Left cardiac atrium (tissue), 4 donors: ENCODE measurements at regions not wholly inside any gene's neighbourhood (a gene's known extent, or its start where the extent isn't known, plus 50 kb on each side); places are given as distances from the start of the nearest gene placed in this dataset.

Experiments used
- ATAC-seq, 2 donors: fragments of 200-7000 bp; cut with Tn5 transposase; one replicate each; pipeline ENCODE4 v1.9.1; 2020; ENCODE audit warnings: mild to moderate bottlenecking in 2 of 2, moderate library complexity in 2 of 2
- DNase-seq: peaks from one replicate; pipeline ENCODE4 v3.0.0-alpha.2; 2020
- intact Hi-C, 2 donors: fragments of 100-400 bp; cut with DNase I; formaldehyde crosslinking; loops; one replicate each; pipeline versions ENCODE4 v1.14.1 to v1.15.1; 2022 to 2023
- donor health status: DM: no; HTN: yes; CAD: no.
- donor health status: DM: no; HTN: yes; CAD: no; lungs with severe emphysema.
- donor health status: DM: yes; HTN: yes; CAD: no.
- donor health status: Dilated cardiomyopathy.

DNA sequence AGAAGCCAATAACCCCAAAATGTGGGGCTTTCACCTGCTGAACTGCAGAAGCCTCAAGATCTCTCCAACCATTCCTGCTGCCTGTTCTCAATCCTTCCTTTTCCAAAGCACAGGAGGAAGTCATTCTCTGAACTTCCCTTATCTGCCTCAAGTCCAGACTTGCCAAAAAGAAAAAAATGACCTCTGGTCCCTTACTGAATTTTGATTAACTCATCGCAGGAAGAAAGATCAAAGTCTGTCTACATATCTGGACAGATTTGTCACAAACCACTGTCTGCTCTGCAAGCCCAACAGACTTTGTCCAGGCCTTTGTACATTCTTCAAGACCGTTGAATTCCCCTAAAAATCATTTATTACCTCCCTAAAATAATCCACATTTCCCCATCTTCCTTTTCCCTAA lies 126.5 kb upstream of the NBEA start:
- no peak for DNase-seq
- no peak for ATAC-seq
- intact Hi-C loops: no loop called here

DNA sequence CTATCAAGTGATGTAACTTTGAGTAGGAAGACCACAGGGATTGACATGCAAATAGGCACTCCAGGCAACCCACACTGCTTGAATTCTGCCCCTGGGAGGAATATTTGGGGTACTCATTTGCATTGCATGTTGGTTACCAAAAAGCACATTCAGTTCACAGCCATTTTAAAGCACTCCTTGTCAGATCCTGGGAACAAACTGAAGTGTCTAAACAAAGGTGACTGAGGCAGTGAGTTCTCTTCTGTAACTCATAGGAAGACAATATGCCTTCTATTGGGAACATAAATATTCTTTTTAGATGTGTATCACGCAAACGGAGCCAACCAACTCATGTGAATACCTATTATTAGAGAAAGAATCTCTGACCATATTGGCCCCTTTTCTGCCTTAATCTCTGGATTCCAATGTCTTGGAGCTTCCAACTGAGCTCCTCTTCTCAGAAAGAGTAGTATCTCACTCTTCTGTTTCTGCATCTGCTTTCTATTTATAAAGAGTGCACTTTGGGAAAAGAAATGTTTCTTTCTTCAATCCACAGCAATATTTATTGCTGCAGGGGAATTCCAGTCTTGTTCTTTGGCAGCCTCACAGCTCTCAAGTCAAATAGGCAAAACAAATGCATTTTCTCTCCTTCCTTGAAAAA lies 125.7 kb upstream of the NBEA start:
- no peak for DNase-seq
- no peak for ATAC-seq
- intact Hi-C loops: no loop called here

DNA sequence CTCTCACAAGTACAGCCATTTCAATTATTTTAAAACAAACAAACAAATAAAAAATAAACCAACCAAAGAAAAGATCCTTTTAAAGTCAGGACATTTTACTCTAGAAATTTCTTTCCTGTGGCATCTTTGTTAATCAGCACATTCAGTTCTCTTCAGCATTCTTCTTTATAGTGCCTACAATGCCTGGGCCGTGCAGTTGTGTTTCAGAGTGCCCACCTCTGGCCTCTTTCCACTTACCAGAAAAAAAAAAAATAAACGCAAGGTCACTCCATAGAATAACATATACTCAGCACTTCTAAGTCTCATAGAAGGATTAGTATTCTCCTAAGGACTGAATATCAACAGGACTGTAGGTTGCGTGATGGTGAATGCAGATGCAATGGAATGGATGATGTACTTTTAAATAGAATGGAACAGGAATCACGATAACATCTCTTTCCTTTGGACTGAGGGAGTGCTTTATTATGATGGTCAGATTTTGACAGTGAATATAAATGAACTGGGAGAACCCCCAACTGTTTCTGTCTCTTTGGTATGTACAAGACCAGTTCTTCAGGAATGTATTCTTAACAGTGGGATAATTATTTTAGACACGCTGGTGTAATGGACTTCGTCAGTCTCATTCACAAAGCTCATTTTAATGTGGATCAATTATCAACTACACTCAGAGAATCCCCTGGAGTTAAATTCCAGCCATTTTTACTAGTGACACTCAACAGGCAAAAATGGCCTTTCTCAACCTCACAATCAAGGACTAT lies 125.0 kb upstream of the NBEA start:
- no peak for ATAC-seq
- intact Hi-C loops: no loop called here
- no peak for DNase-seq

DNA sequence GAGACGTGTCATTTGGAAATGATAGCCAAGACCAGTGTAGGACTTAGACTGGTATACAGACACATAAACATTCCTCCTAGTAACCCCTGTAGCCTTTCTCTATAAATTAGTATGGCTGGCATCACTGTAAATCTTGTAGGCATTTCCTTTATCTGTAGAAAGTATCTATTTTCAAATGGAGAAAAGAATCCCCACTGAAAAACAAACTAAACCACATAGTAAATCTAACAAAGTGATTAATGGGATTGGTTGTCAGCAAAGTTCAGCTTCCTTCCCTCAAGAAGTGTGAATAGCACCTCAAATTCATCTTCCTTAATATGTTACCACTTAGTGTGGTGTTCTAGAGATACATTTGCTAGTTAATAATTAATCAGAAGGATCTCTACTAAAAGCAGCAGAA lies 119.4 kb upstream of the NBEA start:
- DNase-seq: no peak
- no peak for ATAC-seq
- intact Hi-C loops: no loop called here

DNA sequence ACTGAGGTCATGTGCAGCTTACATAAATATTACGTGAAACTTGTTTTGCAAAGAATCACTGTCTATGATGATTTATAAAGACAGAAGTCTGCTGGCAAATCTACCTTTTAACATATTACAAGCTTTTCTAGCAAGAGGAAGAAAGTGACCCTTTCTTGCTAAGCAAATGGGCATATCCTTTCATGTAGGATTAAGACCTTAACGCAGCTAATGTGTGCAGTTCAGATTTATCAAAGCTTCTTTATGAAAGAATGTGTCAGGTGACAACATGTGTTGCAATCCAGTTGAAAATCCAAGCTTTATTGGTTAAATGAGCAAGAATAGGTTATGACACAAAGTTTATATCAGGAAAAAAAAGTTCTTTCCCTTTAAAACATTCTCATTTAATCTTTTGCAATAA lies 115.6 kb upstream of the NBEA start:
- DNase-seq (no peak), ATAC-seq (no peak)
- intact Hi-C loops: no loop called here

DNA sequence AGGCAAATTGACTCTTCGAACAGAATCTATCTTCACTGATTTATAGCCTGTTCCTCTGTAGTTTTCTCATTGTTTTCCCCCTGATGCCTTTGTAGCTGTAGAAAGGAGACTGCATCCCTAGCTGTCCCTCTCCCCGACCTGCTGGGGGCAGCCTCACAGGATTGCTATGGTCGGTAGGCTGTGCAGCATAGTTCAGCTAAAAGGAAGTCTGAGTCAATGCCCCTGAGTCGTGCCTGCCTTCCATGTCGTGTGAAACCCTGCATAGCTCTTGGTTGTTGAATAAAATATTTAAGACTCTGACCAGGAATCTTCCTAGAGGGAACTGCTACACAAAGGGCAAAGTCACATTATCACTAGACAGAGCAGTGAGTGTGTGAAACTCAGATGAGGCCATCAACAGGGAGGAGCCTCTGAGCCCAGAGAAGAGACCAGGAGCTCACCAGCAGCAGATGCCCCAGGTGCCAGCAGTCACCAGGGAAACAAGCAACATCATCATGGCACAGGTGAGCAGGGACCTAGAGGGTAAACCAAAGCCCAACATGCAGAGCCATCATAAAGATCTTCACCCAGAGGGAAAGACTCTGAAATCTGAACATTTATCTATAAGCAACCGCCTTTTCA lies 108.4 kb upstream of the NBEA start:
- no peak for ATAC-seq
- intact Hi-C loops: no loop called here

DNA sequence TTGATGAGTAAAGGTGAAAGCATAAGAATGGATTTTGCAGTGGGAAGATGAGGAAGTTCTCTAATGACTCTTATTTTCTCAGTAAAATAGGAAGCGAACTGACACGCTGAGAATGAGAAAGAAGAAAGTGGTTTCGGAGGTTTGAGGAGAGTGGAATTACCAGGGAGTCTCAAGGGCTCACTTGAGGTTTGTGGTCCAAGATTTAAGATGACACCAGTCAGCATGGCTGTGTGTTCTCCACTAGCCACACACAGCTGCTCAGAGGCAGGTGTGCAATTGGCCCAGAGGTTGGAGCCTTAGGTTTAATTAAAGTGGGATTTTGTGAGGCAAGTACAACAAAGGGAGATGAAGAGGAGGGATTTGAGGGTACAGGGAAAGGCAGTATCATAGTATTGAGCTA lies 99.6 kb upstream of the NBEA start:
- no peak for ATAC-seq
- intact Hi-C loops: no loop called here
- DNase-seq: no peak

More for the DNA sequence above, 108.4 kb upstream of the NBEA start:
- DNase-seq: no peak

DNA sequence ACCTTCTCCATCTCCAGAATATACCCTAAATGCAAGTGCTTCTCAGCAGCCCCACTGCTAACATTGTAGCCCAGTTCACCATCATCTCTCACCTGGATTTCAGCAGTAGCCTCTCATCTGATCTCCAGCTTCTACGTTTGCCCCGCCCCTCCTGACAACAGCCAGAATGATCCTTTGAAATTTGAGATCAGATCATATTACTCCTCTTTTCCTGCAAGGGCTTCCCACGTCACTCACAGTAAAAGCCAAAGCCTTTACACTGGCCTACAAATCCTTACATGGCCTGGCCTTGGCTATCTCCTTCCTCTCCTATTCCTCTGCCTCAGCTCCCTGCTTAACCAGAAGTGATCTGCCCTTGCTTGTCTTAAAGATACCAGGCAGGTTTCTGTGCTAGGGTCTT lies 94.3 kb upstream of the NBEA start:
- intact Hi-C loops: no loop called here
- no peak for DNase-seq
- ATAC-seq: no peak

DNA sequence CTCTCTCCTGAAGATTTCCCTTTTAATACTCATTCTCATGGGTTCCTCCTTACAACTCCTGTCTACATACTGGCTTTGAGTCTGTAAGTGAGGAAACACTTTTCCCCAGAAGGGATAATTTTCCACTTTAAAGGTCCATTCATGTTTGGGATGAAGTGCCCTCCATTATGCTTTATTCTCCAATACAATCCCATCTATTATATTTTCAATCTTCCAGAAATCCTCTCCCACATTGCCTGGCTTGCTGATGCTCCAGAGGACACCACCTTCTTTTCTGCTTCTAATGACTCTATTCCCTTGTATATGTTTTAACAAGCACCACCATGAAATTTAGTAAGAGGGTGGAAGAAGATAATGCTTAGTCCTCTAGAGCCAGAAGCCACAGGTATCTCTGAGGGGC lies 92.7 kb upstream of the NBEA start:
- intact Hi-C loops: no loop called here
- DNase-seq: no peak
- ATAC-seq: no peak

DNA sequence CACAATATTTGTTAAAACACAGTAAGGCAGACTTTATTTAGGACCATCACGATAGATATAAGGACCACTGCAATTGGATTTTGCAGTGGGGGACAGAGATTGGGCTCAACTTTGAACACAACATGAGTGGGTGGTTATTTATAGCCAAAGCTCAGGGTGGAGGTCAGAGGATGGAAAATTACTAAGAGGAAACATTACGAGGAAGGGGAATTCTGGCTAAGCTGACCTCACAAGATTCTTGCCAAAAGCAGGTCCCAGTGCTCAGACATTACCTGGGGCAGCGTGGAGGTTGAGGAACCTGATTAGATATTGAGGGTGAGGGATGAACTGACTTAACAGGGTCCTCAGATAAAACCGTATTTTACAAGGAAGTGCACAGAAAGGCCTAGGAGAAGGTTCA lies 88.9 kb upstream of the NBEA start:
- ATAC-seq: no peak
- intact Hi-C loops: no loop called here
- no peak for DNase-seq

DNA sequence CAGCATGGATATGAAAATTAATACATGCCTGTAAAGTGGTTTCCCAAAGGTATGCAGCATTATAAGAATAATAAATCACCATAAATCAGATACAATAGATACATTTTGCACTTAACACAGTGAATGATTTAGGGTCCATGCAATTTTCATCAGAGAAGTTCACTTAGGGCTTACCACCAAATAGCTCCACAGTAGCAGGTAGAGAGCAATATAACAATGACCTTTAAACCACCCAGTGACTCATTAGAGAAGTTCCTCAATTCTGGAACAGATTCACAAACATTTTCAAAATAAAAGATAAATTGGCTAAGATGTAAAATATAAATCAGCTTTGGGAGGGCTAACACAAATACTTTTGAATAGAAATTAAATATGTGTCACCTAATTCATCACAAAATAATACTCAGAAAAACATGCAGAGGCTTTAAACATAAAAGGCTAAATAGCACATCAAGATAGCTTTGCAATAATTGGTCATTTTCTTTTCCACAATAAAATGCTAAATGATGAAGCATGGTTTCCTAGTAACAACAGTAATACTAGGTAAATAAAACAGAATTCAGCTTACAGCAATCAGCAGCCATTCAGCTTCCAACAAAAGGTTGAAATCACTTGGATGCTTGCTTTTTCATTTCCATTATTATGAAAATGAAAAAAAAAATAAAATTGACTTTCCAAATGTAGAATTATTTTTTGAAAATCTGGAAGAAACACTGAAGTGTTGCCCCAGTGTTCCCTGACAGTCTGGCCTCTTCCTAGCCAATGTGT lies 84.3 kb upstream of the NBEA start:
- ATAC-seq: no peak
- intact Hi-C loops: no loop called here
- no peak for DNase-seq

DNA sequence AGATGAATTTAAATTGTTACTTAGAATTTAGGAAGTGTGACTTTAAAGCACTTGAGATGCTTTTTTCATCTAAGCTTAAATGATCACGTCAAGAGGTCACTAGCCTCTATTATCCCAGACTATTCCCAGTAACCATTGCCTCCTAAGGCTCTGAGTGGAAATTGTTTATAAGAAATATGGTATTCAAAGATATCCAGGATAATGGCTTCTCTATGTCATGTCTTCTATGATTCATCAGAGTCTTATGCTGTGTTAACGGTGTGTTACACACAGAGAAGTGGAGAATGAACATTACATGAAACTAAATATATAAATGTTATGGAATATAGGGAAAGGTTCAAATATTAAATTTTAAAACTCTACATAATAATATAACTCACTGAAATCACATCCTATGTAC lies 79.8 kb upstream of the NBEA start:
- intact Hi-C loops: no loop called here
- no peak for DNase-seq

DNA sequence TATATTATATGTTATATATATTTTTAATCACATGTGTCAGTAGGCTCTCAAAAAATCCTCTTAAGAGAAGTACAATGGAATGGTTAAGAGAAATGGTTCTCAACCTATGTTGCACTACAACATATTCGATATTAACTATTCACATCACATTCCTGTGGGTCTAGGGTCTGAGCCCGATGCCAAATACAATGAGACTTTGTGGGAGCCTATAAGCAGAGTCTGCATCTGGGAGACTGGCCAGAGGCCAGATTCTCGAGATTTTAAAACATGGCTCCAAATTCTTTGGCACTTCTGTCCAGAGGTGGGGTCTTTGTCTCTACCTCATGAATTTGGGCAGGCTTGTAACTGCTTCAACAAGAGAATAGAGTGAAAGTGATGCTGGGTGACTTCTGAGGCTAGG lies 79.4 kb upstream of the NBEA start:
- no peak for DNase-seq
- ATAC-seq: no peak
- intact Hi-C loops: no loop called here

More for the DNA sequence above, 79.8 kb upstream of the NBEA start:
- no peak for ATAC-seq

DNA sequence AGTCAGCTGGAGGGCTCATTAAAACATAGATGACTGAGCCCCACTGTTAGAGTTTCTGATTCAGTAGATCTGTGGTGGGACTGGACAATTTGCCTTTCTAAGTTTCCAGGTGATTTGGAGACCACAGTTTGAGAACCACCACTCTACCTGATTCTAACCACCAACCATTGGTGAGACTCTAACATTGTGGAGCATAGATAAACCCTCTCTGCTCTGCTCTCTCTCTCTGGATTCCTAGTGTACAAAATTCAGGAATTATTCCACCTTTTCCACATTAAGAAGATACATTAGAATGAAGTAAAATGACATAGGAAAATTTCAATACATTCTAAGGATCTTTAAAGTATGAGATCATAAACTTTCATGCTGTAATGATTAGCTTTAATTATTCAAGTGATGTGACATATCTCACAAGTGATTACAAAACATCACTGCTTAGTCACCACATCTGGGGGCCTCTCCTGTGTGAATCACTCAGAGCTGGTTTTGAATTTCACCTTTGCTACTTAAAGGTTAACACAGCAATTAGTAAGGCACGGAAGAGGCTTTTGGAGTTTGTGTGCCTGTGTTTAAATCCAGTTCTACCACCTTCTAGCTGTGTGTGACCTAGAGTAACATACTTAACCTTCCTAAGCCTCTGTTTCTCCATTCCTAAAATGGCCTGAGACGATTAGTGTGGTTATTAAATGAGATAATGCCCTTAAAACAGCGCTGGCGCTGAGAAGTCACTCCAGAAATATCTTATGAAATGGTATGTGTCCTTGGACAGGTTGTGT lies 78.5 kb upstream of the NBEA start:
- DNase-seq (no peak), ATAC-seq (peak in 1 of 2 donors; percentile 85)
- intact Hi-C loops: no loop called here

DNA sequence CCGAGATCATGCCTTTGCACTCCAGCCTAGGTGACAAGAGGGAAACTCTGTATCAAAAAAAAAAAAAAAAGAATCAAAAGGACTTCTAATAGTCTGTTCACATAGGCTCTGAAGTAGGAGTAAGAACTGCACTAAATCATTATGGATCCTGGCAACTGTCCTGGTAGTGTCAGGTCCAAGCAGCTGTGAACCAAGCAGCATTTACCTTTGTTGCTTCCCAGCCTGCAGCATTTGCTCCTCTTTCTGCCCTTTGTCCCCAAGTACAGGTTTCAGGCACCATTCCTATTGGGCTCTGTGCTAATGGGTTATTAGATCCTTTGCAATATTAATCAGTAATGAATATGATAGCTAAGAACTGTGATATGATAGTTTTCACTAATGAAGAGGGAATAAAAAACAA lies 77.4 kb upstream of the NBEA start:
- DNase-seq (no peak), ATAC-seq (no peak)
- intact Hi-C loops: no loop called here

DNA sequence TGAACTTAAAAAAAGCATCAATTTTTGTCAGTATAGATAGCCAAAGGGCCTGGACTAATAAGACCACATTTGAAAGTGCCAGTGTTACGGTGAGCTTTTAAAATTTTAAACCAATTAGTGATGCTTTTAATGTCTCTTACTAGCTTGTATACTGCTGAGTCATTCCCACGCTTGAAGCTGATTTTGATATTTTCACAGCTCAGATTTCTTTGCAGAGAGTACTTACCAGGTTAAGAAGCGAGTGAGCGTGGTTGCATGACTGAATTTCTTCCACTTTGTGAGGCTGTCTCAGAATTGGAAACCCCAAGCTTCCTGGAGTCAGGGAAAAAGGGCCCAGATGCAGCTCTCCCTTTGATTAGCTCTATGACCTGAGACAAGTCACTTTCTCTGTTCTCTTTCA lies 74.5 kb upstream of the NBEA start:
- intact Hi-C loops: no loop called here
- no peak for ATAC-seq
- DNase-seq: no peak

DNA sequence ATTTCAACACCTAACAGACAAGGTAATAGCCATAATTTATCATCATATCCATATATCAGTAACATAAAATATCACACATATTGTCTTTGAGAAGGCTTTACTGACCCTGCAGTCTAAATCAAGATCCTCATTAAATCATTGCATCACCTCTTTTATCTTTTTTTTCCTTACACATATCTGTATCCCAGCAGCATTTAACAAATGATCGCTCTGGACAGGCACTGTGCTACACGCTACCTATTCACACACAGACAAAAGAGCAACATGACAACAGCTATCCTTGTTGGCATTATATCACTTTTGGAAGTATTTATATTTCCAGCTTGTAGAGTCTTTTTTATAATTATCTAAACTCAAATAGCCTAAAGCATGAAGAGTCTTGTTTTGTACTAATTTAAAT lies 73.3 kb upstream of the NBEA start:
- intact Hi-C loops: no loop called here
- DNase-seq (no peak), ATAC-seq (no peak)

DNA sequence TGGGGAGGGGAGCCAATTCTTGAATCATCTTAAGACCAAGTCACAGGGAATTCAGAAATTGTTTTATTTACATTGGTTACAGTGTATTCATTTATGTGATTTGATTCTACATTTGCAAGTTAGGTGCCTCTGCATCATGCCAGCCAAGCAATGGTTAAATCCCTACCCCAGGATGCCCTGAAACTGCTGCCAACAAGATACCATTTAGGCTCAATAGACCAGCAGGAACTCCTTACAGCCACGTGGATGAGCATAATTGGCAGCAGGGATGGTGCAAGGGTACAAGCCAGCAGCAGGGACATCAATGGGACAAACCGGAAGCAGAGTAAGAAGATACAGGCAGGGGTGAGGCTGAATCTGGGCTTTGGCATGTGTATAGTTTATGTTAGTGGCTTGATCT lies 72.4 kb upstream of the NBEA start:
- ATAC-seq (no peak), DNase-seq (no peak)
- intact Hi-C loops: no loop called here

DNA sequence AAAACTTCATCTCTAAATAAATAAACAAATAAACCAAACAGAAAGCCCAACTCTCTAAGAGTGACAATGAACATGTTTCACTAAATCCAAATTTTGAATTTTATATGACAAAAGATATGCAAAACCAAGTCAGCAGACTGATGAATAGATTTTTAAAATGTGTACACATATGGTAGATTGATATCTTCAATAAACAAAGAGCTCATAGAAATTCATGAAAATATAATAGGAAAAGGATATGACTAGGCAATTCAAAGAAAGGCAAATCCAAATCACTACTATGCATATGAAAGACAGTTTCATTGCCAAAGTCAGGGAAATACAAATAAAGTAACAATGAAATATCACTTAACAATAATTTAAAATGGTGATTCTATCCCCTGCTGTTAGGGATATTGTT lies 63.7 kb upstream of the NBEA start:
- intact Hi-C loops: no loop called here
- DNase-seq (no peak), ATAC-seq (no peak)

DNA sequence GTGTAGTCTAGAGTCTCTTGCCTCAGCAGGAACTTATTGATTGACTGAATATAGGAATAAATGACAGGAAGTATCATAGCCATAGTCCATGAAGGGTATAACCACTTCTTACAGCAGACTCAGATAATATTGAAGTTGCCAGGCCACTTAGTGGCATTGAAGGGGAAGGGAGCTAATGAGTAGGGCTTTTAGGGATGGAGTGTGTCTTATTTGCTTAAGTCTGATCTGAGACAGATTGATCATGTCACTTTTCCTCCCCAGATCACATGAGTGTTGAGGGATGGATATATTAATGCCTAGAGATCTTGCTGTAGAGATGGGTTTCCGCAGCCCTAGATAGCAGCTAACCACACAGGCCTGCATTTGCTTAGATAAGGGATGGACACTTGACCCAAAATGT lies 62.2 kb upstream of the NBEA start:
- ATAC-seq: no peak
- intact Hi-C loops: no loop called here

More for the DNA sequence above, 62.2 kb upstream of the NBEA start:
- no peak for DNase-seq
